GM12878 (cell line): ENCODE measurements at regions not wholly inside any gene's neighbourhood (a gene's known extent, or its start where the extent isn't known, plus 50 kb on each side); places are given as distances from the start of the nearest gene placed in this dataset.

Source experiments
- EZH2 ChIP-seq: IDR thresholded peaks from 2 replicates; pipeline ENCODE4 v1.6.1; 2012; ENCODE audit warnings: low read depth, mild to moderate bottlenecking, control low read depth, inconsistent platforms, low read length, borderline replicate concordance; ENCODE audit not compliant: control insufficient read depth
- HDAC2 ChIP-seq: fragments of 200-600 bp; sonication (generic); IDR thresholded peaks from 2 replicates; pipeline ENCODE4 v1.6.1; 2017
- KDM1A ChIP-seq: fragments of 200-600 bp; sonication (generic); IDR thresholded peaks from 2 replicates; pipeline ENCODE4 v1.6.1; 2016; ENCODE audit warnings: borderline replicate concordance
- USF1 ChIP-seq: IDR thresholded peaks from 2 replicates; pipeline ENCODE4 v1.6.1; 2011; ENCODE audit warnings: borderline replicate concordance, low read depth, mild to moderate bottlenecking, moderate library complexity, mixed read lengths, low read length; ENCODE audit not compliant: insufficient read depth; ENCODE audit errors: extremely low read length
- TF ChIP-seq, protein P1 (sequence below), 3 experiments: IDR thresholded peaks in 2 of 3; conservative IDR thresholded peaks in 1 of 3; 2 replicates each; pipeline ENCODE4 v1.5.1; 2011; ENCODE audit warnings: low read depth in 3 of 3, low read length in 3 of 3, mild to moderate bottlenecking in 3 of 3, control low read depth in 2 of 3, moderate library complexity in 2 of 3, inconsistent platforms in 1 of 3, mixed read lengths in 1 of 3; ENCODE audit not compliant: control insufficient read depth in 2 of 3, insufficient read depth in 1 of 3; ENCODE audit errors: extremely low read depth in 1 of 3
- TF ChIP-seq, protein P2 (sequence below): IDR thresholded peaks from 2 replicates; pipeline ENCODE4 v1.6.1; 2012; ENCODE audit warnings: mild to moderate bottlenecking, low read depth, low read length

GRCh38 chrX:148268673-148269072, 231.7 kb upstream of the AFF2 start:
- TF ChIP-seq, protein P1, sequence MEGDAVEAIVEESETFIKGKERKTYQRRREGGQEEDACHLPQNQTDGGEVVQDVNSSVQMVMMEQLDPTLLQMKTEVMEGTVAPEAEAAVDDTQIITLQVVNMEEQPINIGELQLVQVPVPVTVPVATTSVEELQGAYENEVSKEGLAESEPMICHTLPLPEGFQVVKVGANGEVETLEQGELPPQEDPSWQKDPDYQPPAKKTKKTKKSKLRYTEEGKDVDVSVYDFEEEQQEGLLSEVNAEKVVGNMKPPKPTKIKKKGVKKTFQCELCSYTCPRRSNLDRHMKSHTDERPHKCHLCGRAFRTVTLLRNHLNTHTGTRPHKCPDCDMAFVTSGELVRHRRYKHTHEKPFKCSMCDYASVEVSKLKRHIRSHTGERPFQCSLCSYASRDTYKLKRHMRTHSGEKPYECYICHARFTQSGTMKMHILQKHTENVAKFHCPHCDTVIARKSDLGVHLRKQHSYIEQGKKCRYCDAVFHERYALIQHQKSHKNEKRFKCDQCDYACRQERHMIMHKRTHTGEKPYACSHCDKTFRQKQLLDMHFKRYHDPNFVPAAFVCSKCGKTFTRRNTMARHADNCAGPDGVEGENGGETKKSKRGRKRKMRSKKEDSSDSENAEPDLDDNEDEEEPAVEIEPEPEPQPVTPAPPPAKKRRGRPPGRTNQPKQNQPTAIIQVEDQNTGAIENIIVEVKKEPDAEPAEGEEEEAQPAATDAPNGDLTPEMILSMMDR (IDR thresholded peaks at IDR 0.05 in 2 of 3, conservative IDR thresholded peaks at IDR 0.05 in 1 of 3; ENCODE audit: control insufficient read depth in 2 of 3, extremely low read depth in 1 of 3, insufficient read depth in 1 of 3, low read depth in 3 of 3, low read length in 3 of 3), result no peak
- no peak for TF ChIP-seq HDAC2
- no peak for TF ChIP-seq KDM1A
- TF ChIP-seq, protein P2, sequence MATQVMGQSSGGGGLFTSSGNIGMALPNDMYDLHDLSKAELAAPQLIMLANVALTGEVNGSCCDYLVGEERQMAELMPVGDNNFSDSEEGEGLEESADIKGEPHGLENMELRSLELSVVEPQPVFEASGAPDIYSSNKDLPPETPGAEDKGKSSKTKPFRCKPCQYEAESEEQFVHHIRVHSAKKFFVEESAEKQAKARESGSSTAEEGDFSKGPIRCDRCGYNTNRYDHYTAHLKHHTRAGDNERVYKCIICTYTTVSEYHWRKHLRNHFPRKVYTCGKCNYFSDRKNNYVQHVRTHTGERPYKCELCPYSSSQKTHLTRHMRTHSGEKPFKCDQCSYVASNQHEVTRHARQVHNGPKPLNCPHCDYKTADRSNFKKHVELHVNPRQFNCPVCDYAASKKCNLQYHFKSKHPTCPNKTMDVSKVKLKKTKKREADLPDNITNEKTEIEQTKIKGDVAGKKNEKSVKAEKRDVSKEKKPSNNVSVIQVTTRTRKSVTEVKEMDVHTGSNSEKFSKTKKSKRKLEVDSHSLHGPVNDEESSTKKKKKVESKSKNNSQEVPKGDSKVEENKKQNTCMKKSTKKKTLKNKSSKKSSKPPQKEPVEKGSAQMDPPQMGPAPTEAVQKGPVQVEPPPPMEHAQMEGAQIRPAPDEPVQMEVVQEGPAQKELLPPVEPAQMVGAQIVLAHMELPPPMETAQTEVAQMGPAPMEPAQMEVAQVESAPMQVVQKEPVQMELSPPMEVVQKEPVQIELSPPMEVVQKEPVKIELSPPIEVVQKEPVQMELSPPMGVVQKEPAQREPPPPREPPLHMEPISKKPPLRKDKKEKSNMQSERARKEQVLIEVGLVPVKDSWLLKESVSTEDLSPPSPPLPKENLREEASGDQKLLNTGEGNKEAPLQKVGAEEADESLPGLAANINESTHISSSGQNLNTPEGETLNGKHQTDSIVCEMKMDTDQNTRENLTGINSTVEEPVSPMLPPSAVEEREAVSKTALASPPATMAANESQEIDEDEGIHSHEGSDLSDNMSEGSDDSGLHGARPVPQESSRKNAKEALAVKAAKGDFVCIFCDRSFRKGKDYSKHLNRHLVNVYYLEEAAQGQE, result no peak
- TF ChIP-seq USF1, result no peak
- no peak for TF ChIP-seq EZH2
